ENCODE measurements at regions not wholly inside any gene's neighbourhood (a gene's known extent, or its start where the extent isn't known, plus 50 kb on each side); places are given as distances from the start of the nearest gene placed in this dataset.

GRCh38 chr9:118273048-118273447 is 568.8 kb downstream of the TLR4 start:
- H3K4me3 ChIP-seq (ENCODE audit: low read depth, low read length): no peak overlapping the region
- TF ChIP-seq MYC (IDR thresholded peaks at IDR 0.05; ENCODE audit: low read depth, low read length) (no peak), POLR2A (IDR thresholded peaks at IDR 0.05; ENCODE audit: extremely low read depth, insufficient read length) (no peak)
- TF ChIP-seq, protein P1, sequence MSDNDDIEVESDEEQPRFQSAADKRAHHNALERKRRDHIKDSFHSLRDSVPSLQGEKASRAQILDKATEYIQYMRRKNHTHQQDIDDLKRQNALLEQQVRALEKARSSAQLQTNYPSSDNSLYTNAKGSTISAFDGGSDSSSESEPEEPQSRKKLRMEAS (IDR thresholded peaks at IDR 0.05; ENCODE audit: low read depth, low read length): no peak
- TF ChIP-seq, protein P2, sequence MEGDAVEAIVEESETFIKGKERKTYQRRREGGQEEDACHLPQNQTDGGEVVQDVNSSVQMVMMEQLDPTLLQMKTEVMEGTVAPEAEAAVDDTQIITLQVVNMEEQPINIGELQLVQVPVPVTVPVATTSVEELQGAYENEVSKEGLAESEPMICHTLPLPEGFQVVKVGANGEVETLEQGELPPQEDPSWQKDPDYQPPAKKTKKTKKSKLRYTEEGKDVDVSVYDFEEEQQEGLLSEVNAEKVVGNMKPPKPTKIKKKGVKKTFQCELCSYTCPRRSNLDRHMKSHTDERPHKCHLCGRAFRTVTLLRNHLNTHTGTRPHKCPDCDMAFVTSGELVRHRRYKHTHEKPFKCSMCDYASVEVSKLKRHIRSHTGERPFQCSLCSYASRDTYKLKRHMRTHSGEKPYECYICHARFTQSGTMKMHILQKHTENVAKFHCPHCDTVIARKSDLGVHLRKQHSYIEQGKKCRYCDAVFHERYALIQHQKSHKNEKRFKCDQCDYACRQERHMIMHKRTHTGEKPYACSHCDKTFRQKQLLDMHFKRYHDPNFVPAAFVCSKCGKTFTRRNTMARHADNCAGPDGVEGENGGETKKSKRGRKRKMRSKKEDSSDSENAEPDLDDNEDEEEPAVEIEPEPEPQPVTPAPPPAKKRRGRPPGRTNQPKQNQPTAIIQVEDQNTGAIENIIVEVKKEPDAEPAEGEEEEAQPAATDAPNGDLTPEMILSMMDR (IDR thresholded peaks at IDR 0.05; ENCODE audit: low read depth, low read length): no peak
- no peak for DNase-seq (ENCODE audit: low read depth)

DNA sequence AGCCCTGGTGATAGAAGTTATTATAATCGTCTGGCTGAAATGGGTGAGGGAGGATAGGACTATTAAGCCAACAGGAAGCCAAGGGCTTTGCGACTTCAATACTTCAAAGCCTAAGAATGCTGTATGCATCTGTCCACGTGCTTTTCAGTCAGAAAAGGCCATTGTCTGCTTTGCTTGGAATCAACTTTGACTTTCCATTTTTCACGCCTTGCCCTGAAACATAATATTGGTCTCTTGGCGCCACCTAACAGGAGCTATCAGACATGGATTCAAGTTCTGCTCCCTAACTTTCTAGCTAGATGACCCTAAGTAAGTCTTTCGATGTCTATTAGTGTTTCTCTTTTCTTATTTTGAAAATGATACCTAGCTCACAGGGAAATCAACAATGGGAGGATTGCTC is 572.6 kb downstream of the TLR4 start:
- no peak for DNase-seq (ENCODE audit: low read depth)
- TF ChIP-seq MYC (IDR thresholded peaks at IDR 0.05; ENCODE audit: low read depth, low read length) (no peak), POLR2A (IDR thresholded peaks at IDR 0.05; ENCODE audit: extremely low read depth, insufficient read length) (no peak)
- TF ChIP-seq, protein P1 (IDR thresholded peaks at IDR 0.05; ENCODE audit: low read depth, low read length): no peak
- TF ChIP-seq, protein P2 (IDR thresholded peaks at IDR 0.05; ENCODE audit: low read depth, low read length): no peak
- H3K4me3 ChIP-seq (ENCODE audit: low read depth, low read length): no peak overlapping the region

- TF ChIP-seq, protein P1 (IDR thresholded peaks at IDR 0.05; ENCODE audit: low read depth, low read length): no peak
- TF ChIP-seq POLR2A (IDR thresholded peaks at IDR 0.05; ENCODE audit: extremely low read depth, insufficient read length): no peak
- TF ChIP-seq MYC (IDR thresholded peaks at IDR 0.05; ENCODE audit: low read depth, low read length): no peak
- TF ChIP-seq, protein P2 (IDR thresholded peaks at IDR 0.05; ENCODE audit: low read depth, low read length): no peak
- H3K4me3 ChIP-seq (ENCODE audit: low read depth, low read length): no peak overlapping the region
- no peak for DNase-seq (ENCODE audit: low read depth)
These were observed 577.6 kb downstream of the TLR4 start for GRCh38 chr9:118281772-118282171.

- no peak overlapping the region for H3K4me3 ChIP-seq (ENCODE audit: low read depth, low read length)
- no peak for TF ChIP-seq MYC (IDR thresholded peaks at IDR 0.05; ENCODE audit: low read depth, low read length)
- TF ChIP-seq, protein P2 (IDR thresholded peaks at IDR 0.05; ENCODE audit: low read depth, low read length): no peak
- TF ChIP-seq, protein P1 (IDR thresholded peaks at IDR 0.05; ENCODE audit: low read depth, low read length): no peak
- no peak for TF ChIP-seq POLR2A (IDR thresholded peaks at IDR 0.05; ENCODE audit: extremely low read depth, insufficient read length)
- no peak for DNase-seq (ENCODE audit: low read depth)
These were observed 579.3 kb downstream of the TLR4 start for GRCh38 chr9:118283488-118283887.

DNA sequence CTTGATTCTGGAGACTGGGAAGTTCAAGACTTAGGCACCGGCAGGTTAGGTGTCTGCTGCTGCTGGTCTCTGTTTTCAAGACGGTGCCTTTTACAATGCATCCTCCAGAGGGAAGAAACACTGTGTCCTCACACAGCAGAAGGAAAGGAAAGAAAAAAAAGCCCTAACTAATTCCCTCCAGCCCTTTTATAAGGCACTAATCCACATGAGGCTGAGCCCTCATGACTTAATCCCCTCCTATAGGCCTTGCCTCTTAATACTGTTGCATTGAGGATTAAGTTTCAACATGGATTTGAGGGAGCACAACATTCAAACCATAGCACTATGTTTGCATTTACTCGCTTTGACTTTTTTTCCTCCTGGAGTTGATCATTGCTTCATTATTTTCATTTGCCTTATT is 585.9 kb downstream of the TLR4 start:
- no peak overlapping the region for H3K4me3 ChIP-seq (ENCODE audit: low read depth, low read length)
- DNase-seq (ENCODE audit: low read depth): no peak
- TF ChIP-seq POLR2A (IDR thresholded peaks at IDR 0.05; ENCODE audit: extremely low read depth, insufficient read length) (no peak), MYC (IDR thresholded peaks at IDR 0.05; ENCODE audit: low read depth, low read length) (no peak)
- TF ChIP-seq, protein P1 (IDR thresholded peaks at IDR 0.05; ENCODE audit: low read depth, low read length): no peak
- TF ChIP-seq, protein P2 (IDR thresholded peaks at IDR 0.05; ENCODE audit: low read depth, low read length): no peak

GRCh38 chr9:118295413-118295812 is 591.2 kb downstream of the TLR4 start:
- TF ChIP-seq, protein P1 (IDR thresholded peaks at IDR 0.05; ENCODE audit: low read depth, low read length): no peak
- TF ChIP-seq POLR2A (IDR thresholded peaks at IDR 0.05; ENCODE audit: extremely low read depth, insufficient read length): no peak
- TF ChIP-seq, protein P2 (IDR thresholded peaks at IDR 0.05; ENCODE audit: low read depth, low read length): no peak
- TF ChIP-seq MYC (IDR thresholded peaks at IDR 0.05; ENCODE audit: low read depth, low read length): no peak
- no peak for DNase-seq (ENCODE audit: low read depth)
- no peak overlapping the region for H3K4me3 ChIP-seq (ENCODE audit: low read depth, low read length)
